Ovary (tissue), 7 donors: ENCODE measurements at regions not wholly inside any gene's neighbourhood (a gene's known extent, or its start where the extent isn't known, plus 50 kb on each side); places are given as distances from the start of the nearest gene placed in this dataset.
A peak's percentile ranks its signal among the peaks of the same experiment; 100 is the strongest.
"Not testable (repeated sequence)": the region's sequence is repeated elsewhere in the genome, so short reads cannot be mapped to it uniquely, and the experiment has no call there.

Experiments
- DNase-seq, 5 donors: peaks; one replicate each; pipeline ENCODE4 v3.0.0-alpha.2; 2019 to 2020
- H3K27ac ChIP-seq, 2 donors: fragments of 200-600 bp; one replicate each; pipeline versions ENCODE4 v1.5.1 to v1.8.0; 2019 to 2022
- H3K27me3 ChIP-seq: fragments of 200-600 bp; one replicate; pipeline ENCODE4 v1.8.0; 2022
- H3K36me3 ChIP-seq: fragments of 200-600 bp; sonication (generic); one replicate; pipeline ENCODE4 v1.5.1; 2019
- H3K4me1 ChIP-seq: one replicate; pipeline ENCODE4 v1.8.1; 2013; ENCODE audit warnings: mild to moderate bottlenecking, moderate library complexity; ENCODE audit not compliant: insufficient read depth
- H3K4me3 ChIP-seq: fragments of 200-600 bp; sonication (generic); one replicate; pipeline ENCODE4 v1.5.1; 2017
- H3K9me3 ChIP-seq, 2 donors: fragments of 200-600 bp in 1 of 2; sonication (generic) in 1 of 2; one replicate each; pipeline versions ENCODE4 v1.5.1 to v1.8.1; 2013 to 2019; ENCODE audit warnings: mild to moderate bottlenecking in 1 of 2, moderate library complexity in 1 of 2
- EP300 ChIP-seq: sonication (generic); formaldehyde crosslinking; IDR thresholded peaks from one replicate; pipeline ENCODE4 v1.6.1; 2017; ENCODE audit warnings: antibody characterized with exemption
- POLR2A ChIP-seq: fragments of 450-650 bp; IDR thresholded peaks from one replicate; pipeline ENCODE4 v1.6.1; 2017; ENCODE audit warnings: antibody characterized with exemption, mild to moderate bottlenecking, moderate library complexity
- WGBS, 3 donors: extraction: QIAGEN DNeasy Blood & Tissue Kit in 1 of 3; methylation state at CpG; one replicate each; pipeline versions ENCODE4 v1.1.5 to v1.1.7; 2013 to 2017; 5-methylcytosine and 5-hydroxymethylcytosine counted together
- intact Hi-C, 4 donors: fragments of 100-400 bp; cut with DNase I; formaldehyde crosslinking; loops; one replicate each; pipeline versions ENCODE4 v1.11.0 to v1.15.1; 2022 to 2023
- TF ChIP-seq, protein P1 (sequence below), 3 donors: fragments of 450-650 bp in 2 of 3; fragments of 200-600 bp in 1 of 3; IDR thresholded peaks; one replicate each; pipeline versions ENCODE4 v1.5.1 to v1.8.0; 2016 to 2022; ENCODE audit warnings: antibody characterized with exemption in 3 of 3, mild to moderate bottlenecking in 1 of 3
- donor health status: DM: no; HTN: no; CAD: no; lungs with moderate emphysema.
- donor health status: DM: no; HTN: no; CAD: no.
- donor health status: Bipolar disorder and iron deficiency.
- donor health status: DM: no; HTN: no; CAD: no.
- donor health status: DM: yes; HTN: yes; CAD: no.

DNA sequence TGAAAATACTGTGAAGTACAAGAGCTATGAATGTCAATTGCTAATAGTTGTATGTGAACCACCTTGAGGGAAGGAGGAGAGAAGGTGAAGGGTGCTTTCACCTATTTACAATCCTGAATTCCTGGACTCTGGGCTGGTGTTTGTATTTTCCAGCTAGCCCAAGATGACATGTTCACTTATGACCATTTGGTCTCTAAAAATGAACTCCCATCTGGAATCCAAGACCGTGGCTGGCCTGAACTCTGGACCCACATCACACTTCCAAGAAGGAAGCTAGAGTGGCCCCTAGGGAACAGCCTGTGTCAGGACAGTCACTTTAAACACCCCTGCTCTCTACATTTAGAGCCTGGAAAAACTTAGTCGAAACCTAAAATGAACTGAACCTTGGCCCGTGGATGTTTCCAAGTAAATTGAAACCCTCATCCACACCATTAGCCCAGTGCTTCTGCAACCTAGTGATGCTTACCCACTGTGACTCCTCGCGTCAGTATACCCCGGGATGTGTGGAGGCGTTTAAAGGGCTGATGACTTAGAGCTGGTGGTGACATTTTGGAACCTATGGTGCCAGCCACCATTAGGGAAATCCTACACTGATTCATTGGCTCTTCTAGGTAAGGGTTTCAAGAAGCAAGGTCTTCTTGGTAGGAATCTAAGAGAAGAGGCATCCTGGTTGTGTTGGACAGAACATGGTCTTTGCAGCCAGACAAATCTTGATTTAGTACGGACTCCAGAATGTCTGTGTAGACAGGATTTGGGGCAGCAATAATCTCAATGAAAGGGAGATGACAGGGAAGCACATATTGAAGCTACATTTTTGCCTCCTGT is 171.5 kb upstream of the IRF2BP2 start:
- Histone ChIP-seq H3K4me3 (no peak overlapping the region), H3K9me3 (no peaks in the 10 kb centered on the region), H3K27me3 (no peaks in the 10 kb centered on the region), H3K4me1 (no peaks in the 10 kb centered on the region), H3K36me3 (no peaks in the 10 kb centered on the region), H3K27ac (no peak overlapping the region)
- WGBS, 3 donors, result 86 to 89% (median 87%) methylated on average over 8 of the region's 8 CpGs
- TF ChIP-seq, protein P1, sequence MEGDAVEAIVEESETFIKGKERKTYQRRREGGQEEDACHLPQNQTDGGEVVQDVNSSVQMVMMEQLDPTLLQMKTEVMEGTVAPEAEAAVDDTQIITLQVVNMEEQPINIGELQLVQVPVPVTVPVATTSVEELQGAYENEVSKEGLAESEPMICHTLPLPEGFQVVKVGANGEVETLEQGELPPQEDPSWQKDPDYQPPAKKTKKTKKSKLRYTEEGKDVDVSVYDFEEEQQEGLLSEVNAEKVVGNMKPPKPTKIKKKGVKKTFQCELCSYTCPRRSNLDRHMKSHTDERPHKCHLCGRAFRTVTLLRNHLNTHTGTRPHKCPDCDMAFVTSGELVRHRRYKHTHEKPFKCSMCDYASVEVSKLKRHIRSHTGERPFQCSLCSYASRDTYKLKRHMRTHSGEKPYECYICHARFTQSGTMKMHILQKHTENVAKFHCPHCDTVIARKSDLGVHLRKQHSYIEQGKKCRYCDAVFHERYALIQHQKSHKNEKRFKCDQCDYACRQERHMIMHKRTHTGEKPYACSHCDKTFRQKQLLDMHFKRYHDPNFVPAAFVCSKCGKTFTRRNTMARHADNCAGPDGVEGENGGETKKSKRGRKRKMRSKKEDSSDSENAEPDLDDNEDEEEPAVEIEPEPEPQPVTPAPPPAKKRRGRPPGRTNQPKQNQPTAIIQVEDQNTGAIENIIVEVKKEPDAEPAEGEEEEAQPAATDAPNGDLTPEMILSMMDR (IDR thresholded peaks at IDR 0.05), result no peak
- no peak for TF ChIP-seq EP300
- DNase-seq, result peak in 1 of 5 donors; percentile 20
- intact Hi-C loops, result no loop called here

DNA sequence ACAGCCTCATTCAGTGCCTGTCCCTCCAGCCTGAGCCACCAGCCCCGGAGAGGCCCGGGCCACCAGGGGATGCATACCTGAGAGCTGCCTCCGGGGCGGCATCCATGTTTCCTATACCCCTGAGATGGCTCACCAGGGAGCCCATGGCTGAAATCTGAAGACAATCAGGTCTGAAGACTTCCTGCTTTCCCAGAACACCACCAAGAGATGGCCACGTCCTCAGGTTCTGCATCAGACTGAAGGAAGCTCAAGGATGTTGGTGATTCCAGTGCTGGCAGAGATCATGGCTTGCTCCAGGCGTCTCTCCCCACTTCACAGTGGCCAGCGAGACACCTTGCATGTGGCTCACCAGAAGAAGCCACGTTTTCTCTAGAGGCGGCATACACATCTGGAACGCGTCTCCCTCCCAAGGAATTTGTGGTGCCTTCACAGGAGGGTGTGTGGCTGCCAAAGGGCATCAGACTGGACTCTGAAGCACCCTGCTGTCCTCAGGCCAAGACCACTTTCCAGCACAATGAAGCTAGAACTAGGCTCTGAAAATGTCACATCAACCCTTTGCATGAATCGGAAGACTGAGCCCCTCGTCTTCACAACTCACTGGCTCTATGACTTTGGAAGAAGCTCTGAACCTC is 170.7 kb upstream of the IRF2BP2 start:
- H3K4me3 ChIP-seq, result no peak overlapping the region
- no peaks in the 10 kb centered on the region for H3K4me1 ChIP-seq
- DNase-seq, result peak in 1 of 5 donors; percentile 31
- TF ChIP-seq POLR2A (no peak), EP300 (no peak)
- TF ChIP-seq, protein P1 (IDR thresholded peaks at IDR 0.05), result no peak
- H3K9me3 ChIP-seq, result no peaks in the 10 kb centered on the region
- intact Hi-C loops, result no loop called here
- 78 to 83% (median 82%) methylated on average over 13 of the region's 13 CpGs for WGBS, 3 donors
- no peaks in the 10 kb centered on the region for H3K27me3 ChIP-seq
- H3K27ac ChIP-seq, result no peak overlapping the region
- H3K36me3 ChIP-seq, result no peaks in the 10 kb centered on the region

DNA sequence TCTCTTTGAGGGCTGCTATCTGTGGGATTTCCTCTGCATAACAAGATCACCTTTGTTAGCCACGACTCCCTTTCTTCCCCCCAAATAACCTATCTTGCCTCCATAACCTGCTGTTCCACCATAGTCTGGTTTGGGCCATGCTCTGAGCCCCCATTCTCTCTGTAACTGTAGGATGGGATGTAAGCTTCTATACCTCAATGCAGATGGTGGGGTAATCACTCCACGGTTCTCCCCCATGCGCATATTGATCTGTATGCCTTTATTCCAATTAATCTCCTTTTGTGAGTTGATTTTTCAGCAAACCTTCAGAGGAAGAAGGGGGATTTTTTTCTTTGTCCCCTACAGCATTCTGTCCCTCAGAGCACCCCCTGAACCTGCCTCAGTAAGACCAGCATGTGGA is 170.1 kb upstream of the IRF2BP2 start:
- TF ChIP-seq POLR2A (no peak), EP300 (no peak)
- TF ChIP-seq, protein P1 (IDR thresholded peaks at IDR 0.05), result no peak
- DNase-seq, result peak in 1 of 5 donors; percentile 9
- Histone ChIP-seq H3K9me3 (no peaks in the 10 kb centered on the region), H3K4me3 (no peak overlapping the region), H3K27ac (no peak overlapping the region), H3K36me3 (no peaks in the 10 kb centered on the region), H3K4me1 (no peaks in the 10 kb centered on the region), H3K27me3 (no peaks in the 10 kb centered on the region)
- WGBS, 3 donors, result 80 to 83% (median 82%) methylated on average over 3 of the region's 3 CpGs
- intact Hi-C loops, result no loop called here

DNA sequence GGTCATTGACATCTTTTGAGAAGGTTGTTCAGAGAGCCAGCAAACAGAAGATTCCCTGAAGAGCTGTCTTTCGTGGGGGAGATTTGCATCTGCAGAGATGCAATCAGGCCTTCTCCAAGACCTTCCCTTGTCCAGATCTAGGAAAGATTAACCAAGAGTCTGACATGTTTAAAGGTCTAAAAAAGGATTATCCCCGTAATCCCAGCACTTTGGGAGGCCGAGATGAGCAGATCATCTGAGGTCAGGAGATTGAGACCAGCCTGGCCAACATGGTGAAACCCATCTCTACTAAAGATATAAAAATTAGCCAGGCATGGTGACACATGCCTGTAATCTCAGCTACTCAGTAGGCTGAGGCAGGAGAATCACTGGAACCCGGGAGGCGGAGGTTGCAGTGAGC is 169.6 kb upstream of the IRF2BP2 start:
- H3K9me3 ChIP-seq, H3K36me3 ChIP-seq, H3K27ac ChIP-seq, intact Hi-C loops, H3K4me1 ChIP-seq, H3K4me3 ChIP-seq, H3K27me3 ChIP-seq: not testable (repeated sequence)
- 91 to 94% (median 93%) methylated on average over 5 of the region's 5 CpGs for WGBS, 3 donors
- DNase-seq, result peak in 1 of 5 donors; percentile 9

DNA sequence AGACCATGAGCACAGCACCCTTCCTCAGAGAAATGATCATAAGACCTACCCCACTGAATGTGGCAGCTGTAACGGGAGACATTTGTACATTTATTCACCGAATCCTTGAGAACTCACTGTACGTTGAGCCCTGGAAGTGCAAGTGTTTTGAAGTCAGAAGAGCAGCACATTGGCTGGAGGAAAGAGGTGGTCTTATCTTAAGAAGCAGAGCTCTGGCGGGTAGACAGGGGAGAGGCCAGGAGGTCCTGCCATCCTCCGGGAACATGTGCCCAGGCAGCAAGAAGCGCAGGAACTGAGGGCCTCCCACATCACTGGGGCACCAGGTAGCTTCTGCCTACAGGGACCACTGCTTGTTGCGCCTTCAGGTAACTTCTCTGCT is 169.2 kb upstream of the IRF2BP2 start:
- H3K36me3 ChIP-seq, result no peaks in the 10 kb centered on the region
- H3K9me3 ChIP-seq, result no peaks in the 10 kb centered on the region
- no peak overlapping the region for H3K4me3 ChIP-seq
- intact Hi-C loops, result no loop called here
- peak in 1 of 5 donors; percentile 22 for DNase-seq
- no peak for TF ChIP-seq POLR2A
- no peak for TF ChIP-seq EP300
- TF ChIP-seq, protein P1 (IDR thresholded peaks at IDR 0.05), result no peak
- WGBS, 3 donors, result 70 to 78% (median 74%) methylated on average over 7 of the region's 7 CpGs
- H3K27me3 ChIP-seq, result no peaks in the 10 kb centered on the region
- no peaks in the 10 kb centered on the region for H3K4me1 ChIP-seq
- H3K27ac ChIP-seq, result no peak overlapping the region
